Osteoblast (primary cell): ENCODE measurements at regions not wholly inside any gene's neighbourhood (a gene's known extent, or its start where the extent isn't known, plus 50 kb on each side); places are given as distances from the start of the nearest gene placed in this dataset.

ENCODE experiments used
- DNase-seq: peaks from one replicate; pipeline ENCODE4 v3.0.0; 2011; ENCODE audit warnings: low spot score, mixed read lengths; ENCODE audit not compliant: insufficient read length; ENCODE audit errors: missing footprints
- H2AFZ ChIP-seq: 2 replicates; pipeline ENCODE4 v1.6.0; 2011; ENCODE audit warnings: mild to moderate bottlenecking, low read length
- H3K27ac ChIP-seq: 2 replicates; pipeline ENCODE4 v1.5.1; 2011; ENCODE audit warnings: mild to moderate bottlenecking, low read depth, low read length, moderate library complexity
- H3K27me3 ChIP-seq: 2 replicates; pipeline ENCODE4 v1.6.0; 2012; ENCODE audit warnings: mild to moderate bottlenecking, control low read depth, inconsistent platforms, low read length, moderate library complexity; ENCODE audit not compliant: insufficient read depth
- H3K36me3 ChIP-seq: 2 replicates; pipeline ENCODE4 v1.5.1; 2011; ENCODE audit warnings: mild to moderate bottlenecking, low read length, control low read depth, moderate library complexity; ENCODE audit not compliant: insufficient read depth
- H3K4me1 ChIP-seq: 2 replicates; pipeline ENCODE4 v1.5.1; 2011; ENCODE audit warnings: mild to moderate bottlenecking, low read length, control low read depth, moderate library complexity; ENCODE audit not compliant: insufficient read depth
- H3K4me2 ChIP-seq: 2 replicates; pipeline ENCODE4 v1.6.0; 2011; ENCODE audit warnings: mild to moderate bottlenecking, low read length; ENCODE audit not compliant: insufficient read depth
- H3K4me3 ChIP-seq: fragments of 200-600 bp; sonication (generic); 3 replicates; pipeline ENCODE4 v1.5.1; 2012; ENCODE audit warnings: mild to moderate bottlenecking, low read length, inconsistent platforms; ENCODE audit not compliant: insufficient read depth
- H3K79me2 ChIP-seq: 2 replicates; pipeline ENCODE4 v1.6.0; 2012; ENCODE audit warnings: mild to moderate bottlenecking, low read length, control low read depth, inconsistent platforms; ENCODE audit not compliant: insufficient read depth
- H3K9me3 ChIP-seq: 2 replicates; pipeline ENCODE4 v1.5.1; 2011; ENCODE audit warnings: low read depth, low read length, control low read depth
- H4K20me1 ChIP-seq: 2 replicates; pipeline ENCODE4 v1.6.0; 2012; ENCODE audit warnings: mild to moderate bottlenecking, low read length, control low read depth; ENCODE audit not compliant: insufficient read depth
- TF ChIP-seq, protein P1 (sequence below): IDR thresholded peaks from 2 replicates; pipeline ENCODE4 v1.5.1; 2011; ENCODE audit warnings: mild to moderate bottlenecking, low read depth, low read length, moderate library complexity; ENCODE audit errors: extremely low read depth

DNA sequence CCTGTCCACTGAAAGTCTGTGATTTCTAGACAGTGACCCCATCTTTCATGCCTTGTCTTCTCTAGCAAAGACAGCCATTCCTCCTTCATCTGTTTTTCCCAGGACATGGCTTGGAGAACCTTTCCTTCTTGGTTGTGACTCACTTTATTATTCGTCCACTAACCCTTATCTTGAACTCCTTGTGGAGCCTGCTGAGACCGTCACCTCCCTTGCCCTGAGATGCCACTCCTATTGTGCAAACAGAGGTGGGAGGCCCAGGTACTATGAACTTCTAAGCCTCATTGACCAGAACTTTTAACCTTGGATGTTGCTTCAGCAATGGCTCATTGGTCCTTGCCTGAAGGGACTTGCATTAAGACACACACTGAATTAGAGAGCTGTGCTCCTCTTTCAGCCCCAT, 117.5 kb downstream of the FOXD2 start:
- Histone ChIP-seq H3K4me3 (no peak overlapping the region), H3K27ac (no peak overlapping the region), H3K27me3 (peaks cover 14% of the 10 kb centered on the region), H3K4me1 (no peaks in the 10 kb centered on the region), H3K9me3 (no peaks in the 10 kb centered on the region), H2AFZ (no peak overlapping the region), H3K36me3 (no peaks in the 10 kb centered on the region), H3K79me2 (no peaks in the 10 kb centered on the region), H4K20me1 (no peaks in the 10 kb centered on the region), H3K4me2 (no peak overlapping the region)
- TF ChIP-seq, protein P1, sequence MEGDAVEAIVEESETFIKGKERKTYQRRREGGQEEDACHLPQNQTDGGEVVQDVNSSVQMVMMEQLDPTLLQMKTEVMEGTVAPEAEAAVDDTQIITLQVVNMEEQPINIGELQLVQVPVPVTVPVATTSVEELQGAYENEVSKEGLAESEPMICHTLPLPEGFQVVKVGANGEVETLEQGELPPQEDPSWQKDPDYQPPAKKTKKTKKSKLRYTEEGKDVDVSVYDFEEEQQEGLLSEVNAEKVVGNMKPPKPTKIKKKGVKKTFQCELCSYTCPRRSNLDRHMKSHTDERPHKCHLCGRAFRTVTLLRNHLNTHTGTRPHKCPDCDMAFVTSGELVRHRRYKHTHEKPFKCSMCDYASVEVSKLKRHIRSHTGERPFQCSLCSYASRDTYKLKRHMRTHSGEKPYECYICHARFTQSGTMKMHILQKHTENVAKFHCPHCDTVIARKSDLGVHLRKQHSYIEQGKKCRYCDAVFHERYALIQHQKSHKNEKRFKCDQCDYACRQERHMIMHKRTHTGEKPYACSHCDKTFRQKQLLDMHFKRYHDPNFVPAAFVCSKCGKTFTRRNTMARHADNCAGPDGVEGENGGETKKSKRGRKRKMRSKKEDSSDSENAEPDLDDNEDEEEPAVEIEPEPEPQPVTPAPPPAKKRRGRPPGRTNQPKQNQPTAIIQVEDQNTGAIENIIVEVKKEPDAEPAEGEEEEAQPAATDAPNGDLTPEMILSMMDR: no peak
- peak; percentile 21 for DNase-seq

DNA sequence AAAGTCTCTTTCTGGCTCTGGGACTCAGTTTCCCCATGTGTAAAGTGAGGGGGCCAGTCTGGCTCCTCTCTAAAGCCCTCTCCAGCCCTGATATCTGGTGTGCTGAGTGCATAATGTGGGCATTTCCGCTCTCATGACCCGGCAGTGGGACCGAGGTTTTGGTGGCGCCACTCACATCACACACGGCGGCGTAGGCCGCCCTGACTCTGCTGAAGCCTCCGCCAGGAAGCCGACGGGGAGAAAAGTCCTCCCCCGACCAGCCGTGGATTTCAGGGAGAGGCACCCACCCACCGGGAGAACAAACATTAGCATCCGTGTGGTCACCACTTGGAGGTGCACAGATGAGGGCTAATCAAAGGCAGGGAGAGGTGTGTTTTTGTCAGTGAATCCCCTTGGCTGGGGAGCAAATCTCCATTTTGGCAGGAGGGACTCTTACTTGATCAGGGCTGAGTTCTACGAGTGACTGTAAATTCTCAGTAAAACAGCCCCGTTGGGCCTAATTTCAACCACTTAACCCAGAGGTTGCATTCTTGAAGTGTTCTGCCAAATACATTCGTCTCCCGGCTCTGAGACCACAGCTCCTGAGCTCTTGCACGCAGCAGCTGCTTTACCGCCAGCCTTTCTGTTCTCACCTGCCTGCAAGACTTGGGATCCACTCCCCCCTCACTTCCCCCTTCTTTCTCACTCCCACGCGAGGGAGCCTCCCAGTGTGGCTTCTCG, 118.2 kb downstream of the FOXD2 start:
- Histone ChIP-seq H4K20me1 (no peaks in the 10 kb centered on the region), H3K4me3 (no peak overlapping the region), H2AFZ (no peak overlapping the region), H3K79me2 (no peaks in the 10 kb centered on the region), H3K27ac (no peak overlapping the region), H3K27me3 (peaks cover 14% of the 10 kb centered on the region), H3K4me1 (no peaks in the 10 kb centered on the region), H3K4me2 (no peak overlapping the region), H3K36me3 (no peaks in the 10 kb centered on the region), H3K9me3 (no peaks in the 10 kb centered on the region)
- TF ChIP-seq, protein P1: no peak
- peak; percentile 1 for DNase-seq

DNA sequence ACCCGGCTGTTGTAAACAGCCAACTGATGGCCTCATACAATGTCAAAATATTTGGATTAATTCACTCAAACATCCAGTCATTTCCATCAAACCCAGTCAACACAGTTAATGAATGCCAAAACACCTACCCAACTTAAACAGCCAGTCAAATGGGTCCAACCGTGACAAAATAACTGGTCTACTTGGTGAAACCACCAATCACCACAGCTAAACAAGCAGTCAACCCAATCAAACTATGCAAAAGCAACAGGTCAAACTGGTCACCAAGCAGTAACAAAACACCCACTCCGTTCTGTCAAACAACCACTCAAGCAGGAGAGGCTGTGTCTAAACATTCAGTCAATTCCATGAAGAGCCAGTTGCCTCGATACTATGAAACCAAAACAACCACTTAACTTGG, 119.2 kb downstream of the FOXD2 start:
- no peak for DNase-seq
- Histone ChIP-seq H4K20me1 (no peaks in the 10 kb centered on the region), H3K36me3 (no peaks in the 10 kb centered on the region), H3K79me2 (no peaks in the 10 kb centered on the region), H3K9me3 (no peaks in the 10 kb centered on the region), H3K27ac (no peak overlapping the region), H3K4me2 (no peak overlapping the region), H2AFZ (no peak overlapping the region), H3K27me3 (peaks cover 14% of the 10 kb centered on the region), H3K4me1 (no peaks in the 10 kb centered on the region), H3K4me3 (no peak overlapping the region)
- TF ChIP-seq, protein P1: no peak

DNA sequence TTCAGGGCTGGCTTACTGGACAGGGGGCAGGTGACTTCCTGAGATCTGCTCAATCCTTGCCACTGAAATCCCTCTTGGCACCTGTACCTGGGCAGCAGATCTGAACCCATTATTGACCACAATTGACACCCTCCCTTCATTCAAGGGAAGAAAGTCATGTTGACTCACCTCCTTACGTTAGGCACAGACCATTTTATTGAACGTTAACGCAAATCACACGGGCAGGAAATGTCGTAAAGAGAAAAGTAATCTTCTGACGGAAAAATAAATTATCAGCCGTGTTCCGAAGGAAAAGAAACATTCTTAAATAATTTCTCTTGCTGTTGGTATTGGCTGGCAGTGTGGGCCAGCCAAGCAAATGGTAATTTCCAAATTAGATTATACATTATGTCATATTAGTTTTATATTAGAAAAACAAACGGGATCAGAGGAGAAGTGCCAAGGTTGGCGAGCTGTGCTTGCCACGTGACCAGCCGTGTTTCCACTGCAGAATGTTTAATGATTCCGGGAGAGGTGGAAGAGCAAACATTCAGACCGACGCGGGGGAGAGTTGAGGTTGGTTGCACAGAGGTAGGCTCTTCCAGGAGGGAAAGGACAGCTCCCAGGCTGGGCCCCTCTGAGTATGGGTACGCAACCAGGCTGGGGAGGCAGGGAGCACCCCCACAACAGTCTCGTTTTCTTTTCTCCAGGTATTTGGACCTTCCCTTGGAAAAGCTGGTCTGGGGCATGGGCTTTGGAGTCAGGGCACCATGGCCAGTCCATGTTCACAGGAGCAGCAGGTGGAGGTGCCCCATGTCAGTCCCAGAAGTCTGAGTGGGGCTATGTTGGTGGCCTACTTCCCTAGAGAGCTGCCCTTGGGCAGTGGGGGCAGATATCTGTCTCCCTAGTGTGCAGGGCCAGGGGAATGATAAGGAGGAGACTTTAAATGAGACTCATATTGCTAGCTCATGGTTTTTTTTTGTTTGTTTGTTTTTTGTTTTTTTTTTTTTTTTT, 121.1 kb downstream of the FOXD2 start:
- Histone ChIP-seq H3K36me3 (no peaks in the 10 kb centered on the region), H4K20me1 (no peaks in the 10 kb centered on the region), H2AFZ (no peak overlapping the region), H3K4me3 (no peak overlapping the region), H3K27me3 (peaks cover 14% of the 10 kb centered on the region), H3K79me2 (no peaks in the 10 kb centered on the region), H3K9me3 (no peaks in the 10 kb centered on the region), H3K4me2 (no peak overlapping the region), H3K4me1 (peaks cover 4% of the 10 kb centered on the region), H3K27ac (no peak overlapping the region)
- no peak for DNase-seq
- TF ChIP-seq, protein P1: no peak
